RWPE2 (cell line): ENCODE measurements at regions not wholly inside any gene's neighbourhood (a gene's known extent, or its start where the extent isn't known, plus 50 kb on each side); places are given as distances from the start of the nearest gene placed in this dataset.

Experiments
- ATAC-seq: fragments of 200-7000 bp; cut with Tn5 transposase; 3 replicates; pipeline ENCODE4 v1.9.1; 2021; ENCODE audit warnings: low read depth
- DNase-seq: peaks from one replicate; pipeline ENCODE4 v3.0.0-alpha.2; 2020; ENCODE audit warnings: low spot score
- H3K27ac ChIP-seq: fragments of 450-650 bp; 2 replicates; pipeline ENCODE4 v1.5.1; 2017; ENCODE audit warnings: mild to moderate bottlenecking; ENCODE audit not compliant: poor library complexity, severe bottlenecking
- H3K27me3 ChIP-seq: fragments of 250-450 bp; sonication (Bioruptor Pico); 2 replicates; pipeline ENCODE4 v1.5.1; 2021; ENCODE audit warnings: mild to moderate bottlenecking, moderate library complexity; ENCODE audit not compliant: insufficient read depth, poor library complexity, severe bottlenecking
- H3K36me3 ChIP-seq: fragments of 250-450 bp; sonication (Bioruptor Pico); 2 replicates; pipeline ENCODE4 v1.5.1; 2020; ENCODE audit warnings: low read depth, mild to moderate bottlenecking, moderate library complexity
- H3K4me1 ChIP-seq: fragments of 250-450 bp; sonication (Bioruptor Pico); 2 replicates; pipeline ENCODE4 v1.5.1; 2021; ENCODE audit warnings: mild to moderate bottlenecking, moderate library complexity; ENCODE audit not compliant: insufficient read depth, poor library complexity, severe bottlenecking
- H3K4me3 ChIP-seq: fragments of 250-450 bp; sonication (Bioruptor Pico); 2 replicates; pipeline ENCODE4 v1.5.1; 2021; ENCODE audit warnings: mild to moderate bottlenecking, moderate library complexity; ENCODE audit not compliant: severe bottlenecking
- H3K9me3 ChIP-seq: fragments of 250-450 bp; sonication (Bioruptor Pico); 2 replicates; pipeline ENCODE4 v1.5.1; 2021; ENCODE audit warnings: mild to moderate bottlenecking, moderate library complexity; ENCODE audit not compliant: severe bottlenecking
- CTCF ChIP-seq: fragments of 450-650 bp; IDR thresholded peaks from one replicate; pipeline ENCODE4 v1.5.1; 2017; ENCODE audit warnings: mild to moderate bottlenecking, moderate library complexity; ENCODE audit not compliant: poor library complexity, severe bottlenecking

GRCh38 chr5:35404701-35405100 is 174.4 kb upstream of the PRLR start:
- no peak for TF ChIP-seq CTCF
- Histone ChIP-seq H3K36me3 (no peaks in the 10 kb centered on the region), H3K4me3 (no peak overlapping the region), H3K4me1 (no peaks in the 10 kb centered on the region), H3K9me3 (no peaks in the 10 kb centered on the region), H3K27me3 (peaks cover 15% of the 10 kb centered on the region), H3K27ac (no peak overlapping the region)
- DNase-seq (no peak), ATAC-seq (no peak)

- Histone ChIP-seq H3K36me3 (no peaks in the 10 kb centered on the region), H3K27ac (no peak overlapping the region), H3K27me3 (peaks cover 26% of the 10 kb centered on the region), H3K4me1 (no peaks in the 10 kb centered on the region), H3K9me3 (no peaks in the 10 kb centered on the region), H3K4me3 (no peak overlapping the region)
- no peak for DNase-seq
- no peak for ATAC-seq
- TF ChIP-seq CTCF = no peak
Measured at GRCh38 chr5:35393901-35394300, 163.6 kb upstream of the PRLR start.

- Histone ChIP-seq H3K4me1 (no peaks in the 10 kb centered on the region), H3K4me3 (no peak overlapping the region), H3K9me3 (no peaks in the 10 kb centered on the region), H3K27me3 (peaks cover 61% of the 10 kb centered on the region), H3K27ac (no peak overlapping the region), H3K36me3 (no peaks in the 10 kb centered on the region)
- TF ChIP-seq CTCF = no peak
- no peak for ATAC-seq
- DNase-seq = no peak
Measured at GRCh38 chr5:35384658-35385057, 154.4 kb upstream of the PRLR start.

GRCh38 chr5:35383041-35383440 is 152.8 kb upstream of the PRLR start:
- Histone ChIP-seq H3K4me1 (no peaks in the 10 kb centered on the region), H3K9me3 (no peaks in the 10 kb centered on the region), H3K27ac (no peak overlapping the region), H3K36me3 (no peaks in the 10 kb centered on the region), H3K27me3 (peaks cover 58% of the 10 kb centered on the region), H3K4me3 (no peak overlapping the region)
- ATAC-seq (no peak), DNase-seq (no peak)
- no peak for TF ChIP-seq CTCF

- Histone ChIP-seq H3K27me3 (peaks cover 32% of the 10 kb centered on the region), H3K4me1 (no peaks in the 10 kb centered on the region), H3K9me3 (no peaks in the 10 kb centered on the region), H3K27ac (no peak overlapping the region), H3K4me3 (no peak overlapping the region), H3K36me3 (no peaks in the 10 kb centered on the region)
- no peak for TF ChIP-seq CTCF
- no peak for ATAC-seq
- DNase-seq = no peak
Measured at GRCh38 chr5:35377653-35378052, 147.4 kb upstream of the PRLR start.
